ENCODE measurements at regions not wholly inside any gene's neighbourhood (a gene's known extent, or its start where the extent isn't known, plus 50 kb on each side); places are given as distances from the start of the nearest gene placed in this dataset.

- H3K36me3 ChIP-seq (ENCODE audit: control insufficient read depth in 4 of 4, insufficient read depth in 3 of 4, low read depth in 1 of 4, low read length in 3 of 4), result no peaks in the 10 kb centered on the region
- H3K4me1 ChIP-seq (ENCODE audit: control insufficient read depth in 4 of 4, insufficient read depth in 4 of 4, low read length in 3 of 4), result peaks cover 0 to 7% (median 0%) of the 10 kb centered on the region in 4 donors
- H3K4me3 ChIP-seq (ENCODE audit: low read depth in 1 of 3, low read length in 3 of 3), result no peak overlapping the region
- no peak overlapping the region for H3K27ac ChIP-seq (ENCODE audit: low read depth in 1 of 2, low read length in 2 of 2)
- no peak for TF ChIP-seq HNF4A (conservative IDR thresholded peaks at IDR 0.05)
- H3K9ac ChIP-seq (ENCODE audit: low read depth in 1 of 2, low read length in 2 of 2), result no peak overlapping the region
- H3K27me3 ChIP-seq (ENCODE audit: control insufficient read depth in 4 of 4, insufficient read depth in 4 of 4, low read length in 3 of 4), result peaks cover 0 to 4% (median 0%) of the 10 kb centered on the region in 4 donors
- no peaks in the 10 kb centered on the region for H3K9me3 ChIP-seq (ENCODE audit: control insufficient read depth in 4 of 4, low read length in 3 of 4)
- DNase-seq (ENCODE audit: low spot score), result no peak
- 58% methylated on average over 5 of the region's 5 CpGs for WGBS
These were observed 492.9 kb upstream of the ADGRL2 start for GRCh38 chr1:81307786-81308185.

- Histone ChIP-seq H3K9ac (ENCODE audit: low read depth in 1 of 2, low read length in 2 of 2) (peak overlapping the region; percentile 15 to 21), H3K9me3 (ENCODE audit: control insufficient read depth in 4 of 4, low read length in 3 of 4) (no peaks in the 10 kb centered on the region), H3K4me1 (ENCODE audit: control insufficient read depth in 4 of 4, insufficient read depth in 4 of 4, low read length in 3 of 4) (peaks cover 0 to 7% (median 0%) of the 10 kb centered on the region in 4 donors), H3K36me3 (ENCODE audit: control insufficient read depth in 4 of 4, insufficient read depth in 3 of 4, low read depth in 1 of 4, low read length in 3 of 4) (no peaks in the 10 kb centered on the region), H3K27me3 (ENCODE audit: control insufficient read depth in 4 of 4, insufficient read depth in 4 of 4, low read length in 3 of 4) (peaks cover 0 to 4% (median 0%) of the 10 kb centered on the region in 4 donors), H3K4me3 (ENCODE audit: low read depth in 1 of 3, low read length in 3 of 3) (peak overlapping the region; percentile 62 to 77 (median 63)), H3K27ac (ENCODE audit: low read depth in 1 of 2, low read length in 2 of 2) (peak overlapping the region in 1 of 2 donors; percentile 9)
- DNase-seq (ENCODE audit: low spot score), result peak; percentile 33
- 2% methylated on average over 7 of the region's 7 CpGs for WGBS
- peak; percentile 19 for TF ChIP-seq CTCF (IDR thresholded peaks at IDR 0.05; ENCODE audit: low read depth, low read length, missing input control)
- TF ChIP-seq RAD21 (IDR thresholded peaks at IDR 0.05), result peak; percentile 78 to 80
- no peak for TF ChIP-seq NR2F2 (IDR thresholded peaks at IDR 0.05)
These were observed 494.7 kb upstream of the ADGRL2 start for GRCh38 chr1:81305997-81306452.

- Histone ChIP-seq H3K36me3 (ENCODE audit: control insufficient read depth in 4 of 4, insufficient read depth in 3 of 4, low read depth in 1 of 4, low read length in 3 of 4) (no peaks in the 10 kb centered on the region), H3K27ac (ENCODE audit: low read depth in 1 of 2, low read length in 2 of 2) (no peak overlapping the region), H3K4me3 (ENCODE audit: low read depth in 1 of 3, low read length in 3 of 3) (no peak overlapping the region), H3K27me3 (ENCODE audit: control insufficient read depth in 4 of 4, insufficient read depth in 4 of 4, low read length in 3 of 4) (peaks cover 0 to 4% (median 0%) of the 10 kb centered on the region in 4 donors), H3K9me3 (ENCODE audit: control insufficient read depth in 4 of 4, low read length in 3 of 4) (no peaks in the 10 kb centered on the region), H3K4me1 (ENCODE audit: control insufficient read depth in 4 of 4, insufficient read depth in 4 of 4, low read length in 3 of 4) (peaks cover 0 to 7% (median 0%) of the 10 kb centered on the region in 4 donors), H3K9ac (ENCODE audit: low read depth in 1 of 2, low read length in 2 of 2) (no peak overlapping the region)
- TF ChIP-seq RAD21 (IDR thresholded peaks at IDR 0.05), result no peak
- no peak for TF ChIP-seq YY1 (IDR thresholded peaks at IDR 0.05)
- TF ChIP-seq GABPA (IDR thresholded peaks at IDR 0.05 in 1 of 2, conservative IDR thresholded peaks at IDR 0.05 in 1 of 2), result no peak
- TF ChIP-seq SP1 (IDR thresholded peaks at IDR 0.05), result no peak
- no peak for TF ChIP-seq FOXA2 (IDR thresholded peaks at IDR 0.05)
- TF ChIP-seq HNF4G (IDR thresholded peaks at IDR 0.05), result no peak
- no peak for TF ChIP-seq FOXA1 (IDR thresholded peaks at IDR 0.05)
- TF ChIP-seq HNF4A (conservative IDR thresholded peaks at IDR 0.05), result no peak
- DNase-seq (ENCODE audit: low spot score), result no peak
These were observed 496.5 kb upstream of the ADGRL2 start for GRCh38 chr1:81304187-81304586.

GRCh38 chr1:81299892-81300291 is 500.8 kb upstream of the ADGRL2 start:
- H3K27ac ChIP-seq (ENCODE audit: low read depth in 1 of 2, low read length in 2 of 2), result no peak overlapping the region
- H3K27me3 ChIP-seq (ENCODE audit: control insufficient read depth in 4 of 4, insufficient read depth in 4 of 4, low read length in 3 of 4), result peaks cover 0 to 4% (median 0%) of the 10 kb centered on the region in 4 donors
- H3K4me1 ChIP-seq (ENCODE audit: control insufficient read depth in 4 of 4, insufficient read depth in 4 of 4, low read length in 3 of 4), result no peaks in the 10 kb centered on the region
- no peaks in the 10 kb centered on the region for H3K9me3 ChIP-seq (ENCODE audit: control insufficient read depth in 4 of 4, low read length in 3 of 4)
- no peak overlapping the region for H3K9ac ChIP-seq (ENCODE audit: low read depth in 1 of 2, low read length in 2 of 2)
- DNase-seq (ENCODE audit: low spot score), result no peak
- WGBS, result 88% methylated on average over 2 of the region's 2 CpGs
- H3K4me3 ChIP-seq (ENCODE audit: low read depth in 1 of 3, low read length in 3 of 3), result no peak overlapping the region
- H3K36me3 ChIP-seq (ENCODE audit: control insufficient read depth in 4 of 4, insufficient read depth in 3 of 4, low read depth in 1 of 4, low read length in 3 of 4), result no peaks in the 10 kb centered on the region
- TF ChIP-seq FOXA1 (IDR thresholded peaks at IDR 0.05) (no peak), MAX (IDR thresholded peaks at IDR 0.05) (no peak), FOXA2 (IDR thresholded peaks at IDR 0.05) (no peak), SP1 (IDR thresholded peaks at IDR 0.05) (no peak), TAF1 (conservative IDR thresholded peaks at IDR 0.05) (no peak), YY1 (IDR thresholded peaks at IDR 0.05) (no peak), ZBTB33 (IDR thresholded peaks at IDR 0.05) (no peak), RXRA (IDR thresholded peaks at IDR 0.05) (no peak), GABPA (IDR thresholded peaks at IDR 0.05 in 1 of 2, conservative IDR thresholded peaks at IDR 0.05 in 1 of 2) (no peak), HNF4G (IDR thresholded peaks at IDR 0.05) (no peak), NR2F2 (IDR thresholded peaks at IDR 0.05) (no peak), RAD21 (IDR thresholded peaks at IDR 0.05) (no peak)

Data from liver (tissue), 8 donors.